ENCODE measurements at regions not wholly inside any gene's neighbourhood (a gene's known extent, or its start where the extent isn't known, plus 50 kb on each side); places are given as distances from the start of the nearest gene placed in this dataset.

DNA sequence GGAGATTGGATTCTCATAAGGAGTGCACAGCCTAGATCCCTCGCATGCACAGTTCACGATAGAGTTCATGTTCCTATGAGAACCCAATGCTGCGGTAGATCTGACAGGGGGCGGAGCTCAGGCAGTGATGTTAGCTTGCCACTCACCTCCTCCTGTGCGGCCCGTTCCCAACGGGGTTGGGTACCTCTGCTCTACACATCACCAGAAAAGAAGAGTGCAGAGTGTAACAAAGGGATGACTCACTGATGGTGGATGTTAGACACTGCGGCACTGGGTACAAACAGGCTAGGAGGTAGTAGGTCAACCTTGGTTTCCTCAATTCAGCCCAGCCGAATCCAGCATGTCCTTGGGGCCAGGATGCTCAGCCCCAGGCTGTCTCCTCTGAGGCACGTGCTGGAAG is 66.8 kb upstream of the CHST15 start:
- H3K27ac ChIP-seq: no peak overlapping the region
- TF ChIP-seq CTCF (IDR thresholded peaks at IDR 0.05; ENCODE audit: low read depth, low read length): no peak
- H3K4me3 ChIP-seq (ENCODE audit: low read depth, low read length): no peak overlapping the region
- no peaks in the 10 kb centered on the region for H3K36me3 ChIP-seq
- H3K27me3 ChIP-seq (ENCODE audit: insufficient read depth, low read depth, severe bottlenecking): no peaks in the 10 kb centered on the region
- H3K9me3 ChIP-seq (ENCODE audit: severe bottlenecking): peaks cover 8% of the 10 kb centered on the region
- no peak for DNase-seq

- no peak overlapping the region for H3K27ac ChIP-seq
- no peak for TF ChIP-seq CTCF (IDR thresholded peaks at IDR 0.05; ENCODE audit: low read depth, low read length)
- no peaks in the 10 kb centered on the region for H3K36me3 ChIP-seq
- H3K4me3 ChIP-seq (ENCODE audit: low read depth, low read length): no peak overlapping the region
- no peaks in the 10 kb centered on the region for H3K27me3 ChIP-seq (ENCODE audit: insufficient read depth, low read depth, severe bottlenecking)
- DNase-seq: no peak
- H3K9me3 ChIP-seq (ENCODE audit: severe bottlenecking): peaks cover 8% of the 10 kb centered on the region
These were observed 65.8 kb upstream of the CHST15 start for GRCh38 chr10:124159153-124159552.

DNA sequence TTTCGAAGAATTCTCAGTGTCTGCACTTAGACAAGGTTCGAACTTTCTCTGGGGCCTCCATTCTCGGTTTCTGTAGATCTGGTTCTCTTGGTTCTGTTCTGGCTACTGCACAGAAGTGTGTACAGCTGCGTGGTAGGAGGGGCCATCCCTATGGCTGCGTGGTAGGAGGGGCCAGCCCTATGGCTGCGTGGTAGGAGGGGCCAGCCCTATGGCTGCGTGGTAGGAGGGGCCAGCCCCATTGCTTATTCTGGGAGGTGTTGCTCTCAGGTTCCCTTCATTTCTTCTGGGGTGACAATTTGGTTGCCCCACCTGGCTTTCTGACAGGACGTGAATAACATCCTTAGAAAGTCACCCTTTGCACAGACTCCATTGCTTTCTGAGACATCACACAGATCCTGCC is 65.2 kb upstream of the CHST15 start:
- TF ChIP-seq CTCF (IDR thresholded peaks at IDR 0.05; ENCODE audit: low read depth, low read length): no peak
- H3K36me3 ChIP-seq: no peaks in the 10 kb centered on the region
- no peak for DNase-seq
- no peaks in the 10 kb centered on the region for H3K27me3 ChIP-seq (ENCODE audit: insufficient read depth, low read depth, severe bottlenecking)
- H3K27ac ChIP-seq: no peak overlapping the region
- peaks cover 10% of the 10 kb centered on the region for H3K9me3 ChIP-seq (ENCODE audit: severe bottlenecking)
- H3K4me3 ChIP-seq (ENCODE audit: low read depth, low read length): no peak overlapping the region

DNA sequence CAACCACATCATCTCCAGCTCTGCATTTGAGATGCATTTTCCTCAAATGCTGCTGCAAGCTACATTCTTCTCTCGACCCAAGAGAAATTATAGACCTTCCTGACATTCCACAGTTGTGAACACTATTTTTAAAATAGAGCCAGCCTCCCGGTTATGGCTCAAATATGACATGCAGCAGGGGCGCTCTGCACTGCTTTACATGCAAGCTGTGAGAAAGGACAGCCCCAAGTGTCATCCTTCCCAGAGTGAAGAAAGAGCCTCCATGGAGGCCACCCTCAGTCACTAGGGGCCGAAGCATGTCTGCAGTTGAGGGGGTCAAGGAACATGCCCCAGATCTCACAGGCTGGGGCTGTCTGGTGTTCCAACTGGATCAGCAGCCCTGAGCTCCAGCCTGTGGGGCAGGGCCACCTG is 63.9 kb upstream of the CHST15 start:
- no peak overlapping the region for H3K27ac ChIP-seq
- peaks cover 10% of the 10 kb centered on the region for H3K9me3 ChIP-seq (ENCODE audit: severe bottlenecking)
- no peak overlapping the region for H3K4me3 ChIP-seq (ENCODE audit: low read depth, low read length)
- DNase-seq: no peak
- H3K36me3 ChIP-seq: no peaks in the 10 kb centered on the region
- H3K27me3 ChIP-seq (ENCODE audit: insufficient read depth, low read depth, severe bottlenecking): no peaks in the 10 kb centered on the region
- TF ChIP-seq CTCF (IDR thresholded peaks at IDR 0.05; ENCODE audit: low read depth, low read length): no peak

DNA sequence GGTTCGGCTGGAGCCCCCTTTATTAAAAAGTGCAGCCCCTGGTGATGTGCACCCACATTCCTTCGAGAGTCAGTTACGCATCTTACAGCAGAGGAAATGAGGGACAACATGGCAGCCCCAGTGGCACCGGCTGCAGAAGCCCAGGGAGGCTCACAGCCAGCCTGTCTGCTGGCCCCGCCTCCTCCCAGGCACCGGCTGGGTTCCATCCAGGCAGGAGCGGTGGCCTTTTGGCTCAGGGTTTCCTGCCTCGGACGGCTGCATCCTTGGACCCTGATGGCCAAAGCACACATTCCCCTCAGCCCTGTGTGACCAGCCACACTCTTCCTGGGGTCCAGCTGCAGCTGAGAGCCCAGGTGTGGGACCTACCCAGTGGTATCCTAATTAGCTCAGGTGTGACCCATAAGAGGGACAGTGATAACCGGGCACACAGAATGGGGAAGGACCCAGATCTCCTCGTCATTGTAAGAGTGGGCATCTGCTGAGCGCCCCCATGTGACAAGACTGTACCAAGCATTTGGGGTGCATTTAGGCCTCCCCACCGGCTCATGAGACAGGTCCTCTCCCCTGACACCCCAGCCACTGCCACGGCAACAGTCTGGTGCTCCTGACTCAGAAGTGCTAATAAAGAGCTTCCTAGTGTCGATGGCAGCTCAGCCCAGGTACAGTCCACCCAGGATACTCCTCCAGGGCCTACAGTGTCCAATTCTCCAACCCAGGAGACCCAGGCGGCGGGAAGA is 63.3 kb upstream of the CHST15 start:
- Histone ChIP-seq H3K4me3 (ENCODE audit: low read depth, low read length) (no peak overlapping the region), H3K9me3 (ENCODE audit: severe bottlenecking) (peaks cover 10% of the 10 kb centered on the region), H3K27ac (no peak overlapping the region), H3K36me3 (no peaks in the 10 kb centered on the region), H3K27me3 (ENCODE audit: insufficient read depth, low read depth, severe bottlenecking) (no peaks in the 10 kb centered on the region)
- DNase-seq: no peak
- TF ChIP-seq CTCF (IDR thresholded peaks at IDR 0.05; ENCODE audit: low read depth, low read length): no peak
